Eye (tissue), 1 donor: ENCODE measurements at regions not wholly inside any gene's neighbourhood (a gene's known extent, or its start where the extent isn't known, plus 50 kb on each side); places are given as distances from the start of the nearest gene placed in this dataset.

ENCODE experiments used
- DNase-seq: peaks from one replicate; pipeline ENCODE4 v3.0.0-alpha.2; 2015

DNA sequence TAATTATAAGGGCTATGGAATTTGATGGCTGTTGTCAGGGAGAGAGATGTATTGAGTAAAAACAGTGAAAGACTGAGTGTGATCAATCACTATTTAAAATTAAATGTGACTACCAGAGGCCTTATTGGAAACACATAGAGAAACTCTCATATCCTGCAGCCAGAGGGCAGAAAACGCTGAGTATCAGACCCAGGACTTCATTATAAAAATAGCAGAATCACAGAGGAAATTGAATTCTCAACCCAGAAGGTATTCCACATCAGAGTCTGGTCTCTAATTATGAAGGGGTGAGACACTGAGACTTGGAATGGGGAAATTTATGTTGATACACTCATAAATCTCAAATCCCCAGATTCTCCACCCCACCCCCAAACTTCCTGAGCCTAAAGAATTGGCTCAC lies 69.5 kb upstream of the IL6 start:
- DNase-seq = no peak

DNA sequence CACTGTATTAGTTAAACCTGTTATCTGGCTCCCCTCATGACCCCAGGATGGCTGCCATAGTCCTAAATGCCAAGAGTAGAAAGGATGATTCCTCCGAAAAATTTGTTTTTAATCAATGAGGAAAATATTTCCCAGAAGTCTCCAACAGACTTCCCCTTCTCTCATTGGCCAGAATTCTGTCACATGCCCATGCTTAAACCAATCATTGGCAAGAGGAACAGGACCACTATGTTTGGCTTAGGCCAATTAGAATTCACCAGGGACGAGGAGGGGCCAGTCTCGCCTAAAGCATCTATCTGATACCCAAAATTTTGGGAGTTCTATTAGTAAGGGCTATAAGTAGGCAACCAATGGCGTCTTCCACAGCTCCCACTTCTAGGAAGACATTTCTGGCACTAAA lies 71.2 kb upstream of the IL6 start:
- no peak for DNase-seq

DNA sequence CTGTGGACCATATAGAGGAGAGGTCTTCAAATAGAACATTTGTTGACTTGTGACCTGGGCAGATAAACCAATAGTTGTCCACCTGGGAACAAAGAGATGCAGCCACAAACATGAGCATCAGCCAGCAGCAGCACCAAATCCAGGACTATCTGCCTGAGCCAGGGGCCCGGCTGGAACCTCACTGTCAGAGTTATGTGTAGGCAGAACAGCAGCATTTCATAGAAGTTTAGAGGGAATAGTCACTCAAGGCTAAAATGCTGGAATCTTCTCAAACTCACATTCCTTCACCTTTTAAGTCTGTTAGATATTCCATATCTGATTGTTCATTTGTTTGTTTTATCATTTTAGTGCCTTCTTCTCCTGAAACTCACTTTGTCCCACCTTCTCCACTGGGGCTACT lies 72.2 kb upstream of the IL6 start:
- no peak for DNase-seq

DNA sequence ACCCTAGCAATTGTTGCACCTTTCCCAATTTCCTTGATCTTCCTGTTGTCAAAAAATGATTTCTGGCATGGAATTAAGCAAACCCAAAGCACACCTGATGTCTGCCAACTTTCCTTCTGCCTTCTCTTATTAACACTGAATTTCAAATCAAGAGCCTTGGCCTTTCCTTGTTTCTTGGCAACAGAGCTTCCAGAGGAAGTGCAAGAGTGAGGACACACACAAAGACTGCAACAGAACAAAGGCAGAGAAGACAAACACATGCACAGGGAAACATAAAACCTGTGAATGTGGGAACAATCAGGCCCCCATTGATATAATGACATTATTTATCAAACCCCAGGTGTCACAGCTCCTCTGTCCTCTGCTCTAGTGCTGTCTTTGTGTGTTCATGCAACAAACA lies 73.0 kb upstream of the IL6 start:
- no peak for DNase-seq

DNA sequence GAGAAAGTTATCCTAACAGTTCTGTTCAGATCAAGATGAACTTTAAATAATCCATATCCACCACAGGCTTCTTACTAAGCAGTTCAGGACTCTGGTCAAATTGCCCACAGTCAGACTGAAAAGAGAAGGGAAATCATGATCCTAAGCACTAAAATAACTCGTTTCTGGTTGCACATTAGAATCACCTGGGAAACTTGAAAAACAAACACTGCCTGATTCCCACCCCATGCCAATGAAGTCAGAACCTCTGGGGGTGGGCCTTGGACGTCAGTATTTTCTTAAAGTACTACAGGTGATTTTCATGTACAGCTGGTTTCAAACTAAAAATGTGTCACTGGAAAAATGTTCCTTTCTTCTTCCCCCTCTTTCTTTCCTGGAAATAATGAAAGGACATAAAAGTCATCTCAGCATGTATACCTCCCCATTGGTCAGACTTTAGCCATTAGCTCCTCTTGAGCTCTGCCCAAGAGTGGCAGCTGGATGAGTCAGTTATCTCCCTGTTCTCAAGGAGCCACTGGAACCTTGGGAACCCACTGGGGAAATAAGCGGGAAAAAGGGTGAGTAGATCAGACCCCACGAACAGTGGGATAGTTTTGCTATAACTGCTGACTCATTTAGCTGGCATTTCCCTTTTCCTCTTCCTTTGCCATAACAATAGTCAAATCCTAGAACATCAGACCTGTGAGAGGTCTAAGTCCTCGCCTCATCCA lies 75.3 kb upstream of the IL6 start:
- no peak for DNase-seq

DNA sequence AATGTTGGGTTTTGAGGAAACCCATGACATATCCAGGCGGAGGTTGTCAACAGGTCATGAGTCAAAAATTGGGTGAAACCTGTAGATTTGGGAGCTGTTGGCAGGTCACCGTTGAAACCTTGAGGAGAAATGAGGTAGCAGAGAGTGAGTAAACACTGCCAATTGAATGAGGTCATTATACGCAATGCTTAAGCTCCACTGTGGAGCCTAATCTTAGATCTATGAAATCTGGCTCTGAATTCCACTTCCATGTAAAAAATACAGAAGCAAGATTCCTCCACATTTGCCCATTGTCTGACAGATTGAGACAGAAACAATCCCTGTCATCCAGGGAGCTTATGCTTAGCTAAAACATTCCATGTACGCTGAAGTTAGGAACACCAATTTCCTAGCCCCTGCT lies 76.0 kb upstream of the IL6 start:
- no peak for DNase-seq

DNA sequence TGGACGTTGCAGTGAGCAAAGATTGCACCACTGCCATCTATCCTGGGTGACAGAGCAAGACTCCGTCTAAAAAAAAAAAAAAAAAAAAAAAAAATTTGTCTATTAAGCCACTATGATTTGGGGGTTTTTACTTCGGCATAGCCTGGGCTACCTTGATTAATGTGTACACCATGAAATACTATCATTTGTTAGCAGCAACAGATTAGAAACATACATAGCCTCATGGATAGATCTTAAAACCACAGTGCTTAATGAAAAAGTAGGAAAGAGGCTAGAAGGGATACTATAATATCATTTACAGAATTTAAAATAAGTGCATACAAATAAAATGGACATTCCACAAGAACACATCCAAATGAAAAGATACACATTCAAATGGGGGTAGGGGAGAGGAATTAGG lies 77.3 kb upstream of the IL6 start:
- no peak for DNase-seq

DNA sequence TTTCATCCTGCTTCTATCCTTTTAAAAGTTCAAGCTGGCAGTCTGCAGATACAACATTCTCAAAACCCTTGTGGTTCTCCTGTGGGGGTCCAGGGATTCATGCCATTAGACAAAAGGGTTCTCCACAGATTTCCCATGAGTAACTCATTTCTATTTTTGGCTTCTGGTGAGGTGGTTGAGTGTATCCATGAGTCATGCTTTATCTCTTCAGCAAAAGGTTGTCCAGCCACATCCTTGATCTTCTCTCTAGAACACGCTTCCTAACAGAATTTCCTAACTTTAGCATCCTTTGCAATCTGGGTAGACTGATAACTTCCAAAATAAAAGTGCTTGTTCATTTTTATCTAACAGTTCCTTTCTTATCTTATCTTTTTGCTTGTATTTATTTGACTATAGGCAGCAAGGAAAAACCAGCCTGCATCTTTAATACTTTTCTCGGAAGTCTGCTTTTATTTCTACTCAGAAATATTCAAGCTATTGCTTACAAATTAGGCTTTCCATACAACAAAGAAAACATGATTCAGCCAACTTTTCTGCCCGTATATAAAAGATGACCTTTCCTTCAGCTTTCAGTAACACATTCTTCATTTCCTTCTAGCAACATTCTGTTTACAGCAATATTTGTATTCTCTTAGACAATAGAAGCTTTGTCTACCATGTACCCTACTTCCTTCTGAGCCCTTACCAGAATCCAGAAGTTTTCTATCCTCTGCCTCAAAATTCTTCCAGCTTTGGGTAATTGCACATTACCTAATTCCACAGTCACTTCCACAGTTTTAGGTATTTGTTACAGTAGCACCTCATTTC lies 79.3 kb upstream of the IL6 start:
- DNase-seq = no peak

DNA sequence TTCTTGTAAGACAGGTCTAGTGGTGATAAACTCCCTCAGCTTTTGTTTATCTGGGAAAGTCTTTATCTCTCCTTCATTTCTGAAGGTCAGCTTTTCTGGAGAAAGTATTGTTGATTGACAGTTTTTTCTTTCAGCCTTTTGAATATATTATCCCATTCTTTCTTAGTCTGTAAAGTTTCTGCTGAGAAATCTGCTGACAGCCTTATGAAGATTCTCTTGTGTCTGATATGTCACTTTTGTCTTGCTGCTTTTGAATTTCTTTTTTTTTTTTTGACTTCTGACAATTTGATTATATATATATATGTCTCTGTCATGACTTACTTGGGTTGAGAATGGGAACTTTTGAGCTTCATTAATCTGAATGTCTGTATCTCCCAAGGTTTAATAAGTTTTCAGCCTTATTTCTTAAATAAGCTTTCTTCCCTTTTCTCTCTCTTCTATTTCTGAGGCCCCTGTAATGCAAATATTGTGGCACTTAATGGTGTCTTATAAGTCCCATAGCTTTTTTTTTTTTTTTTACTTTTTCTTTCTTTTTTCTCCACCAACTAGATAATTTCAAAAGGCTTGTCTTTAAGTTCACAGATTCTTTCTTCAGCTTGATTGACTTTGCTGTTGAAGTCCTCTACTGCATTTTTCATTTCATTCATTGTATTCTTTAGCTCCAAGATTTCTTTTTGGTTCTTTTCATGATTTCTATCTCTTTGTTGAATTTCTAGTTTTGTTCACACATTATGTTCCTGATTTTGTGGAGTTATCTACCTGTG lies 81.4 kb upstream of the IL6 start:
- DNase-seq = no peak

DNA sequence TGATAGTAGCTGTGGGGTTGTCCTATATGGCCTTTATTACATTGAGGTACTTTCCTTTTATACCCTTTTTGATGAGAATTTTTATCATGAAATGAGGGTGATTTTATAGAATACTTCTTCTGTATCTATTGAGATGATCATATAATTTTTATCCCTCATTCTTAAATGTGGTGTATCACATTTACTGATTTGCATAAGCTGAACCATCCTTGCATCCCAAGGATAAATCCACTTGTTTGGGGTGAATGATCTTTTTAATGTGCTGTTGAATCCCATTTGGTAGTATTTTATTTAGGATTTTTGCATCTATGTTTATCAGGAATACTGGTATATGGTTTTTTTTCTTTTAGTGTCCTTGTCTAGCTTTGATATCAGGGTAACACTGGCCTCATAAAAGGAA lies 84.5 kb upstream of the IL6 start:
- no peak for DNase-seq

DNA sequence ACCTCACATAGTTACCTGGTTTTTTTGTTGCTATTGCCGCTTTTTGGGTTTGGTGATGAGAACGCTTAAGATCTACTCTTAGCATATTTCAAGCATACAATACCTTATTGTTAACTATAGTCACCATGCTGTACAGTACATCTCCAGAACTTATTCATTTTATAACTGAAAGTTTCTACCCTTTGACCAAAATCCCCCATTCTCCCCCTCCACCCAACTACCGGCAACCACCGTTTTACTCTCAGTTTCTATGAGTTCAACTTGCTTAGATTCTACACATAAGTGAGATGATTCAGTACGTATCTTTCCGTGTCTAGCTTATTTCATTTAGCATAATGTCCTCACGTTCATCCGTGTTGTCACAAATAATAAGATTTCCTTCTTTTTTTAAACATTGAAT lies 86.7 kb upstream of the IL6 start:
- DNase-seq = no peak

DNA sequence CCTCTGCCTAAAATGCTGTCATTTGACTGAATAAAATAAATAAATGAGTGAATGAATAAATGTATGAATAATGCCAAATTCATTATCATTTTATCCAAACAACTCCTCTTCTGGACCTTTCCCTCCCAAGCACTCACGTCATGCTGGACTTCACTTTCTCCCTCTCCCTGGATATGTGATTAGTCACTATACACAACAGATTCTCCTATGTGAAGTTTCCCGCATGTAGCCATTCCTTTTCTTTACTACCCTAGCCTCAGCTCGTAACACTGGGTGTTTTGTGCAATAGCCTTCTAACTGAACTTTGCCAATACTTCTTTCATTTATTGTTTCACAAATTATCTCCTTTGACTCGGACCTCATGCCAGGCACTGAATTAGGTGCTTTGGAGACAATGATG lies 87.6 kb upstream of the IL6 start:
- no peak for DNase-seq

DNA sequence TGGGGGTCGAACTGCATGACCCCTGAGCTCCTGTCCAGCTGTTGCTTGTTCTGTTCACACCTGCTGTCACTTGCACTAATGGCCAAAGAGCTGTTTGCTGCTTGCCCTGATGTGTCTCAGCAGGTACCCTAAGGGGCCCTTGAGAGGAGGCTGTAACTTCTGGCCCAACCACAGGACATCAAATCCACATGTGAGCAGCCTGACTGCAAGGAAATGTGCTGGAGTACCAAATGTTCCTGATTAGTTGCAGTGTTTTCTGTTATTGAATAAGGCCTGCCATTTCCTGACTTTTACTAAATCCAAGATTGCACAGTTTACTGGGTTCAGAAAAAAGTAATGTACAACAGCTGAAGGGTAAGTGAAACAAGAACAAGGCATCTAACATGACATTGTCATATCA lies 91.7 kb upstream of the IL6 start:
- DNase-seq = peak; percentile 24

DNA sequence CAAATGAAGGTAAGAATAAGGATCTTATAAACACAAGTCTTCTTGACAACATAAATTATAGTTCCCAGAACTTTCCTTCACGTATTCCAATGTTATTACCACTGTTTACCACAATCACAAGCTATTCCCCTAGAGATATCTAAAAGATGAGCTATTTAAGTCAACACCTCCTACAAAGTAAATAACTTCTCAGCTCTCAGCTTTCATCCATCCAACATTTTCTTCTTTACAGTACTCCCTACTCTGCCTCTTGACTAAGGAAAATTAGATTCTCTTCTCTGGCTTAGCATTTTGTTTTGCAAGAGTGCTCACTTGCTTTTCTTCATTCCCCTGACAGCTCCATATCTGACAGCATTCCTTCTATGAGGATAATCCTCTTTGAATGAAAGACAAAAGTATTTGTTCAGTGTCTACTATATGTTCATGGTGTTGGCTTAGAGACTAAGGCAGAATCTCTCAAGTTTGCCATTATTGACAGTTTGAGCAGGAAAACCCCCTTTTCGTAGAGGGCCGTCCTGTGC lies 93.0 kb upstream of the IL6 start:
- DNase-seq = no peak

DNA sequence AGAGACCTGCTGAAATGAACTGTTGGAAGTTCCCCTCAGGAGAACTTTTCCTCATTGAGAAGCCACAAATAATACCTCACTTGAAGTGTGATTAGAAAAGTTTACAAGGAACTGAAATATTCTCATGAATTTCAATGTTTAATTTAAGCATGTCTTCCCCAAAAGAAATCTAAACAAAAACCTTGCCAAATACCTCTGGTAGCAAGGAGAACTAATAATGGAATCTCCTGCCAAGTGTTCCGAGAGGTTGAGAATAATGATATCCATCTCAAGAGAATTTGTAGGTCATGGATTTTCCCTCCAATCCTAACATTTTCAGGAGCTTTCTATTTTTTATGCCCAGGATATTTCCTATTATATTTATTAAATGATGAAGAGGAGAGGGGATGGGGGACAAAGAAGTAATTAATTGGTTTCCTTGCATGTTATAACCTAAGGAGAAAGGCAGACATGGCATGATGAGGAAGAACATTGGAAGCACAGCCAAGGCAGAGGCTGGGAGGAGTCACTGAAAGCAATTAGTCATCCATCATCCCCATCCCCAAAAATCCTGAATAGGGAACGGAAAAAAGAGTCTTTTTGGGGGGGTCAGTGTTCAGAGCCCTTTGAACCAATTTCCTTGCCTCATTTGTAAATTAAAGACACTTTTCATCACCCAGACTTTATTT lies 93.6 kb upstream of the IL6 start:
- DNase-seq = no peak

DNA sequence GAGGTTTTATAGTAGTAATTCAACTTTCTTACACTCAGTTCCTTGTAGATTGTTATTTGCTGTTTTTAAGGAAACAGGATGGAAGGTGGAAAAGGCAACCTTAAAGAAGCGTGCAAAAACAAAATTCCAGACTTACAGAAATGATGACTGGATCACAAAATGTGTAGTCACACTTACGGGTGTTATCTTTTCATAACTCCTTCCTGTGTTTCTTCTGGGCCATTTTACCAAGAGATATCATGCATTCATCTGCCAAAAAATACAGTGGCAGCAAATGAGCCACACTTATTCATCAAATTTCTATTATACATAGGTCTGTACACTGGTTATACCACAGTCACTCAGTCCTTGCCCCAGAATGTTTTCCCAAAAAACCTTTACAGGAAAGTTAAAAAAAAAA lies 94.3 kb upstream of the IL6 start:
- no peak for DNase-seq

DNA sequence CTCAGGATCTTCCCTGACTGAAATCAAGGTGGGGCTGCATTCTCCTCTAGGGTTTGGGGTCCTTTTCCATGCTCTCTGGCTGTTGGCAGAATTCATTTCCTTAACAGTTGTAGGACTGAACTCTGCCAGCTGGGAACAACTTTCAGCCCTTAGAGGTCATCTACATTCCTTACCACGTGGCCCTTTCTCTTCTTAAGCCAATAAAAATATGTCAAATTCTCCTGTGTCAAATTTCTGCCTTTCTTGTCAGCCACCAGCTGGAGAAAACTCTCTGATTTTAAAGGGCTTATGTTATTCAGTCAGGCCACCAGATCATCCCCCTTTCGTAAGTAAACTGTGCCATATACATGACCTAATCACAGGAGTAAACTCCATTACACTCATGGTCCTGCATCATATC lies 95.3 kb upstream of the IL6 start:
- no peak for DNase-seq

DNA sequence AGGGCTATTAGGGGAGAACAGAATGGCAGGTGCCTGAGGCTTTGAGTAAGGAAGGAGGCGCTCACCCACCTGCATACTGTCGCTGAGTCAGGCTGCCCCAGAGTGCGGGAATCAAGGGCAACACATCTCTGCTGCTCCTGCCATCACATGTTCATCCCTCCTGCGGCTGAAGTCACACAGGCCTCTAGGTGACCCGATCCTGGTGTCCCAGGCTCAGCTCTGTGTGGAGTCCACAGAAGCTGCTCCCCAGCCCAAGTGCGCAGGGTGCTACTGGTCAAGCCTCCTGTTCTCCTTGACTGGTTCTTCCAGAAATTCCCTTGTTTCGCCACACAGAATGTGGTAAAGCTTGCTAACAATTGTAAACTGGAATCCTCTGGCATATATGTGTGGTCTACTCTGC lies 96.9 kb upstream of the IL6 start:
- no peak for DNase-seq

DNA sequence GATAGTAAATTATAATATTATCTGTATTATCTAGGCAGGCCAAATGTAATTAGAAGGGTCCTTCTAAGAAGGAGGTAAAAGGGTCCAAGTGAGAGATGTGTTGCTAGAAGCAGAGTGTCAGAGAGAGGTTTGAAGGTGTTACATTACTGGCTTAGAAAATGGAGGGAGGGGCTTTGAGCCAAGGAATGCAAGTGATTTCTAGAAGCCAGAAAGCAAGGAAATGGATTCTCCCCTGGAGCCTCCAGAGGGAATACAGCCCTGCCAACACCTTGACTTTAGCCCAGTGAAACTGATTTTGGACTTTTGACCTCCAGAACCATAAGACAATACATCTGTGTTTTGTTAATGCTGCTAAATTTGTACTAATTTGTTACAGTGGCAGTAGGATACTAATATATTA lies 97.9 kb upstream of the IL6 start:
- peak; percentile 15 for DNase-seq

DNA sequence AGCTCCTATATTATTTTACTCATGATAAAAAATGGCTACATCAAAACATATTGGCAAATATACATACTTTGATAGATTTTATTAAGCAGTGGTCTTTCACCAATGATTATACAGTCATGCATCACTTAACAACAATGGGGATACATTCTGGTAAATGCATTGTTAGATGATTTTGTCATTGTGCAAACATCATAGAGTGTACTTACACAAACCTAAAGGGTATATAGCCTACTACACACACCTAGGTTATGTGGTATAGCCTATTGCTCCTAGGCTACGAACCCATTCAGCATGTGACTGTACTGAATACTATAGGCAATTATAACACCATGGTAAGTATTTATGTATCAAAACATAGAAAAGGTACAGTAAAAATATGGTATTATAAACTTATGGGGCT lies 98.9 kb upstream of the IL6 start:
- DNase-seq = no peak

DNA sequence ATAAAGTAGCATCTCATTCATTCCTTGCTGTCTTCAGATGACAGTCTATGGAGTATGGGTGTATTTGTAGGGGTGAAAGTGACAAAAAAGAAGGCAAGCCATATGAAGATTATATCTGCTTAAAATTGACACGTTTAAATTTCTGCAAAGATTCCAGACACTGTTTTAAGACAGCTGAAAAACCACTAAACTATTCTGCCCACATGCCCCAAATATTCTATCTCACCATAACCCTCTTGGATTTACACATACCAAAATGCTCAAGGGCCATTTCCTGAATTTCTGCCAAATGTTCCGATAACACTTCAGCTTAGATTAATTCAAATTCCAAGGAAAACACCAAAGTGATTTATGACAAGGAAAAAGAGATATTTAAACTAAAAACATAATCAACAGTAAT lies 99.9 kb upstream of the IL6 start:
- DNase-seq = no peak

DNA sequence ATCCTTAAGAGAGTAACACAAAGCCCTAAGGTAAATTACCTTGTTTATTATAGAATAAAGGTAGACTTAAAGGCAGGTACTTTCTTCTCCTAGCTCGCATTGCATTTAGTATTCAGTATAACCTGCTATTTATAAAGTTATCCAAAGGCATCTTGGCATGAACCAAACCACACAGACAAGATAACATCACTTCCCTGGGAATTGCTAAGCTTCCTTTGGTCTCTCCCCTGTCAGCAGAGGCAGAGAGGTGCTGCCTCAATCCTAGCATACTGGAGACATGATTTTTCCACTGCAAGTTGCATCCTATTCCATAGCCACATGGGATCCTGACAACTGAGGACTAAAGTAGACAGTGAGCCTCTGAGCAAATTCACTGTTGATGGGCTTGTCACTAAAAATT lies 101.7 kb upstream of the IL6 start:
- DNase-seq = no peak

DNA sequence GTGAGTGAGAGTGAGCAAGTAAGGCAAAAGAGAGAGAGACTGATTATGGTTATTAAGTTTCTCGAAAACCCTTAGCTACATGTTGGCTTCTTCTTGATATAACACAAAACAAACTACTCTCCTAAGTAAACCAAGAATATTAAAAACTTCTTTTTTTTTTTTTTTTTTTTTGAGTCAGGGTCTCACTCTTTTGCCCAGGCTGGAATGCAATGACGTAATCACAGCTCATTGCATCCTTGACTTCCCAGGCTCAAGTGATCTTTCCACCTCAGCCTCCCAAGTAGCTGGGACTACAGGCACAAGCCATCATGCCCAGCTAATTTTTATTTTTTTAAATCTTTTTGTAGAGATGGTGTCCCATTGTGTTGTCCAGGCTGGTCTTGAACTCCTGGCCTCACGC lies 102.2 kb upstream of the IL6 start:
- DNase-seq = no peak
